GM18868 (cell line): ENCODE measurements at regions not wholly inside any gene's neighbourhood (a gene's known extent, or its start where the extent isn't known, plus 50 kb on each side); places are given as distances from the start of the nearest gene placed in this dataset.
"Not testable (repeated sequence)": the region's sequence is repeated elsewhere in the genome, so short reads cannot be mapped to it uniquely, and the experiment has no call there.

Experiments
- ATAC-seq: cut with Tn5 transposase; IDR thresholded peaks from one replicate; pipeline ENCODE4 v1.9.1; 2021; ENCODE audit warnings: mild to moderate bottlenecking, moderate library complexity; ENCODE audit not compliant: unreplicated experiment

DNA sequence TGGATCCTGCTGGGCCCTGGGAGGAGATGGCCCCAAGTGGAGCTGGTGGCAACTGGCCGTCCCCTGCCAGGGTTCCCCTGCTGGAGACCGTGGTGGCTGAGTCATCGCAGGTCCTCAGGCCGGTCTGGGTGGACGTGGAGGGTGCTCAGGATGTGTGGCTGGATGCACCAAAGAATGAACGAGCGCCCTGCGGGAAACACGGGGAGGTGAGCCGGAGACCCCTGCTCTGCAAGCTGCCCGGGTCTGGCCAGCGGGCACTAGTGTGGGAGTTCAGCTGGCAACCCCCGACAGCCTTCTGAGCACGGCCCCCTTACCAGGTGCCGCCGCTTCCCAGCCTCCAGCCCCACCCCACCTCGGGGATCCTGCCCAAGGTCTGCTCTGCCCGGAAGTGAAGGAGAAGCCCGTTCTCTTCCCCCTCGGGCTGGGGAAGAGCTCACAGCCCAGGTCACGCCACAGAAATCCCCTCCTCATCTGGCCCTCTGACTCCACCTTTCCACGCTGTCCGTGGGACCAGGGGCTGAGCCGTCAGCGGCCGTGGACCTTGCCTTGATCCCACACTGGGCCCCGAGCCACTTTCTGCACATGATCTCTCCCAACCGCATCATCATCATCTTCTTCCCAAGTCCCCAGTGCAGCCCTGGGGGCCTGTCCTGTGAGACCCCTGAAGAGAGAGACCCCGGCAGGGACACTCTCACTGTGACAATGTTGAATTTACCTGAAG, 165.5 kb downstream of the KIF26A start:
- ATAC-seq, result no peak

DNA sequence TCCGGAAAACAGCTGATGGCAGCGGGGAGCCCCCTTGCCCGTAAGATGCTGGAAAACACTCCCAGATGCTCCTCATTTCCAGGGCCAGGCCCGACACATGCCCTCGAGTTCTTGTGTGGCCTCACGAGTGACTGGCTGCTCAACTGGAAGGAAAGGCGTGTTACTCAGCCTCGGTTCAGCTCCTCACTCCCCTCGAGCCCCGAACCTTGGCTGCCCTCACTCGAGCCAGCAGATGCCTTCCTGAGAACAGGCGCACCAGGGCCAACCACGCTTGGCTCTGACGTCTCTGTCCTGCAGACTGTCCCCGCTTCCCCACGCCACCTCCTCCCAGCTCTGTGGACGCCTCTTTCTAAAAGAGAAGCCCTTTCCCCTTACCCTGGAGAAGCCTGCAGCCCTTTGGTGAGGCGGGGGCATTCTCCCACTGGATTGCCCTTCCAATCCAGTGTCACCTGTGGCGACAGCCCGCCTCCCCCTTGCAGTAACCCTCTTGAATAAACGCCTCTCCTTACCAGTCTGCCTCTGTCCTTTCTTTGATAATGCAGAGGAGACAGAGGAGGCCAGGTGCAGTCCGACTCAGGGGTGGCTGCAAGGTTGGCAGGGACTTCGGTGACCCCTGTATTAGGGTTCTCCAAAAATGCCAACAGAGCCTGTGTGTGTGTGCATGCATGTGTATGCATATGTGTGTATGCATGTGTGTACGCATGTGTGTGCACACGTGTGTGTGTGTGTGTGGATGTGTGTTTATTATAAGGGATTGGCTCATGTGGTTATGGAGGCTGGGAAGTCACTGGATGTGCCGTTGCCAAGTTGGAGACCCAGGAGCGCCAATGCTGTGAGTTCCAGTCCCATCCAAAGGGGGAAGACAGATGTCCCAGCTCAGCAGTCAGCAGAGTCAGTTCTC, 166.3 kb downstream of the KIF26A start:
- ATAC-seq, result no peak

DNA sequence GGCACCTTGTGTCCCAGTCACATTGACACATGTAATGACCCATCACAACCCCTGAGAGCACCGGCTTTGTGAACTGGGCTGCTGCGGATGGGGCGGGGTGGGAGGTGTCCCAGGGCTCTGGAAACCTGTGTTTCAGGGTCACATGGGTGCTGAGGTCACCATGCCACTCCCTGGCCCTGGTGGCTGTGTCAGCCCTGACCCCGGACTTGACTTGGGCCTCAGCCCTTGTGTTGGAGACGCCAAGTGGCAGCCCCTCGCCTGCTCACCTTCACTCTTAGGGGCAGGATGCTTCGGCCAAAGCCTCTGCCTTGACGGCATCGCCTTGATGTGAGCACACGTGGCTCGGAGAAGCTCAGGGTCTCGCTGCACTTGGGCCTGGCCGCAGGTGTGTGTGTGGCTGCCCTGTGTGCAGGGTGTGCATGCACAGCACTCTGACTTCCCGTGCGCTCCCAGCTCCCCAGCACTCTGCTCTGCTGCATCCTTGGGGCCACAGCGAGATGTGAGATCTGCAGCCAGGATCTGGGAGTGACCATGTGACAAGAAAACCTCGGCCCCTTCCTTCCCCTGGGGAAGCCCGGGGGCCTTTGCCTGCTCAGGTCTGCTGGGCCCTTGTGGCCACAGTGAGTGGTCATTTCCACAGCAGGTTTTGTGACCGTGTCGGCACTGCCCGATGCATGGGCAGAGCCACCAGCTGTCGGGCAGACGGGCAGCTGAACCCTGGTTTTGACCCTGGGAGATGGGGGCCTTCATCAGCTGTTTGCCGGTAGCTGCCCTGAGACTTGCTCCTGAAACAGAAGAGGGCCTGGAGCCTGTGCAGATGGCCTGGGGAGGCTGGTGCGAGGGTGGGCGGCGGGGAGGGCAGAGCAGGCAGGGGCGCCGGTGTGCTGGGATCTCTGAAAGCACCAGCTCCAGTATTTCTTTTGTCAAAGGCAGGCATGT, 167.4 kb downstream of the KIF26A start:
- ATAC-seq, result no peak

DNA sequence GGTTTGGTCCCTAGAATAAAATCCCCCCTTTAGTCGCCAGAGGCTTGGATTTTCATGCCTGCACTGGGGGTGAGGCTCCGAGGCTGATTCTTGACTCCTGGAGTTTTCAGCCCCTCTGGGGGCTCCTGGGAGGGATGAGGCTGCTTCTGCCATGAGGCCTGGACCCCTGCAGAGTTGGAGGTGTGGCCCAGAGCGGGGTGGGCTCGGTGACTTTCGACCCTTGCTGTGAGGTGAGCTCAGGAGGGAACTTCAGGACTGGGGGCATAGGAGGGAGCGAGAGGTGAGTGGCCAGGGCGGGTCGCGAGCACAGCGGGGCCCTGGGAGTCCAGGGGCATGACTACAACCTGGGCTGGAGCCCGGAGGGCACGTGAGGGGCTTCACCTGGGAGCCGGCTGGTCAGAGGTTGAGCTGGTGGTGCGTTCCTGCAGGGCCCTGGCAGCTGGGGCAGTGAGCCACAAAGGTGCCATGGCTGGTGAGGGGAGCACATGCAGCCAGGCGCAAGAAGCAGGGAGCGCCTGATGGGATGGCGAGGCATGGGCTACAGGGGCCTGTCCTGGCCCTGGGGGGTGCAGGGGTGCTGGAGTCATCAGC, 168.2 kb downstream of the KIF26A start:
- ATAC-seq, result no peak

DNA sequence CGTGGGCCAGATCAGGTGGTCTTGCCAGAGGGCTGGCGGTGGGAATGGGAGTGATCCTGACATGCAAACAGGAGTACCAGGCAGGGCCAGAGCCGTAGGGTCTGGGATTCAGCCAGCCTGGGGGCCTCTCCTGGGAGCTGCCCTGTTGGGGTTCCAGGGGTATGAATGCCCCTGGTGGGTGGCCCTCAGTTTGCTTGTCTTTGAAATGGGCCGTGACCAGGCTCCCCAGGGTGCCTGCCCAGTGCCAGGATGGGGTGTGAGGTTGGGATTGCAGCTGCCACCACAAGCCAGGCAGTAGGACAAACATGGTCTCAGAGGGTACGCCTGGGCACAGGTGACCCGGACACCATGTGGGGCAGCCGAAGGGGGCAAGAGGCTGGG, 168.8 kb downstream of the KIF26A start:
- no peak for ATAC-seq

DNA sequence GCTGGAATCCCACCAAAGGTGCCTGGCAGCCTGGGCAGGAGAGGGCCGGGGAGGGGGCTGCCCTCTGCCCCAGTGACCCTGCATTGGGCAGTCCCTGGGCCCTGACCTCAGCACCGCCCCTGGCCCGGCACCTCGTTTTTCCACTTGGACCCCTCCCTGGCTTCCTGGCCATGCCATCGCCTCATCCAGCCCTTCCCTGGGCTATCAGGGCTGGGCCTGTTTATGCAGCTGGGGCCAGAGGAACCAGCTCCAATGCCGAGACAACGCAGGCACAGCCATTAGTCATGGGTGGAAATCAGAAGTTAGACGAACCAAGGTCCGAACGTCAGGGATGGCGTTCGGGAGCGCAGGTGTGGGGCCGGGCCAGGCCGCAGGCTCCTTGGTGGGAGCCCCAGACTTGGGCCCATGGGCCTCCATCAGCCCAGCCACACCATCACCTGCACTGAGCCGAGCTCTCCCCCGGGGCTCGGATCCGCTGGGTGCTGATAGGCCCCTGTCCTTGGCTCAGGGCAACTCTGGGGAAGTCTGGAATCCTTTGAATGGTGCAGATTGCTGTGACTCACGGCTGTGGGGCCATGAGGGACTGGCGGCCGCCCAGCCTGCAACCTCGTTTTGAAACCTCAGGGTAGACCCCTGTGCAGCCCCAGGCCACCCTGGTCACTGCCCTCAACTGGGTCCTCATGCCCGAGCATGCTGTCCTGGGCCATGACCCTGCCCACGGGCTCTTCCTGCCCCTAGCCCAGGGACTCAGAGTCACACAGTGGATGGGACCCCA, 169.4 kb downstream of the KIF26A start:
- no peak for ATAC-seq

DNA sequence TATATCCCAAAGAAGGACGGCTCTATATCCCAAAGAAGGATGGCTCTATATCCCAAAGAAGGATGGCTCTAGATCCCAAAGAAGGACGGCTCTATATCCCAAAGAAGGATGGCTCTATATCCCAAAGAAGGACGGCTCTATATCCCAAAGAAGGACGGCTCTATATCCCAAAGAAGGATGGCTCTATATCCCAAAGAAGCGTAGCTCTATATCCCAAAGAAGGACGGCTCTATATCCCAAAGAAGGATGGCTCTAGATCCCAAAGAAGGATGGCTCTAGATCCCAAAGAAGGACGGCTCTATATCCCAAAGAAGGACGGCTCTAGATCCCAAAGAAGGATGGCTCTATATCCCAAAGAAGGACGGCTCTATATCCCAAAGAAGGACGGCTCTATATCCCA, 170.1 kb downstream of the KIF26A start:
- ATAC-seq, result not testable (repeated sequence)

DNA sequence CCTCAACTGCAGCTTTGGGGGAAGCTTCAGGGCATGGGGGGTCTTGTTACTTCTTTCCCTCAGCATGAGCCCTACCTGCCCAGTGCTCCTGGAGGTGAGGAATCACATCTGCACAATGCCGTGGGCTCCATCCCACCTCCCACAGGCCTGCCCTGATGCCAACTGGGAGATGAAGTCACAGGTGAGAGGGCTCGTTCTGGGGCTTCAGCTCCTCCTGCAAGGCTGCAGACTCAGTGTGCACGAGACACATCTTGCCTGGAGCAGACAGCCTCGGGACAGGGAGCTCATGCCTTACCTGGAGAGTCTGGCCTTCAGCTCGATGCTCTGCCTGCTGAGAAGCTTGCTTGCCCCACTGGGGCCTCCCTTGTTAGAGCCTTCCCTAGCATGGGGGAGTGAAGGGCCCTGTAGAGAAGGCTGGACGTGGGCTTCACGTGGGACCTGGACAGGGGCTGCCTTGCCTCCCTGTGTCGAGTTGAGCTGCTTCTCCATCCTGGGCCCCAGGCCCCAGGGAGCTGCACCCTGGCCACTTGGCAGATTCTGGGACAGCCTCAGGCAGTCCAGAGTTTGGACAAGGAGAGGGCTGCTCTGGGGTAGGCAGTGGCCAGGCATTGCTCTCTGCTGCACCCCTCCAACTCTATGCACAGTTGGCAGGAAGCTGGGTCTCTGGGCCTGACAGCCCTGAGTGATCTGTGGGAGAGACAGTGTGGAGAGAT, 171.4 kb downstream of the KIF26A start:
- no peak for ATAC-seq

DNA sequence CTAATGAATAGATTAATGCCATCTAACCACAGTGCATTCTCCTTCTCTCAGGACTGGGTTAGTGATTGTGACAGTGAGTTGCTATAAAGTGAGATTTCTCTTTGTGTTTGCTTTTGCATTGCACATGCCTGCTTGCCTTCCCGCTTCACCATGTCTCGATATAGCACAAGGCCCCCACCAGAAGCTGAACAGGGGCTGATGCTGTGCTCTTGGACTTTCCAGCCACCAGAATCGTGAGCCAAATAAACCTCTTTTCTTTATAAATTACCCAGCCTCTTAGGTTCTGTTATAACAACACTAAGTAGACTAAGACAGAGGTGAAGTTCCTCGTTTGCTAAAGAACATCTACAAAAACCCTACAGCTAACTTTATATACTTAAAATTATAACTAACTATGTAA, 173.0 kb downstream of the KIF26A start:
- no peak for ATAC-seq

DNA sequence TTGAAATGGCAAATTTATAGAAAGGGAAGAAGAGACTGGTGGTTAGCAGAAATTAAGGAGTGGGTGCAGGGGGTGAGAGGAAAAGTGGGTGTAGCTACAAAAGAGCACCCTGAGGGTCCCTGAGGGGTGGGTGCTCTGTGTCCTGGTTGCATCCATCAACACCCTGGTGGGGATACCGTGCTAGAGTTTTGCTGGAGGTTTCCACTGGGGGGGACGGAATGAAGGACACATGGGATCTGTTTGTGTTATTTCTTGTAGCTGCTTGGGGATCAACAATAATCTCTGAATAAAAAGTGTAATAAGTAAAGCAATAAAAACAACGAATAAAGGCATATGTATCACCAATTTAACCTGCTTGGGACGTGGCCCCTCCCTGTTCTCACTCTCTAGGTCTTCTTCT, 175.3 kb downstream of the KIF26A start:
- ATAC-seq, result no peak

DNA sequence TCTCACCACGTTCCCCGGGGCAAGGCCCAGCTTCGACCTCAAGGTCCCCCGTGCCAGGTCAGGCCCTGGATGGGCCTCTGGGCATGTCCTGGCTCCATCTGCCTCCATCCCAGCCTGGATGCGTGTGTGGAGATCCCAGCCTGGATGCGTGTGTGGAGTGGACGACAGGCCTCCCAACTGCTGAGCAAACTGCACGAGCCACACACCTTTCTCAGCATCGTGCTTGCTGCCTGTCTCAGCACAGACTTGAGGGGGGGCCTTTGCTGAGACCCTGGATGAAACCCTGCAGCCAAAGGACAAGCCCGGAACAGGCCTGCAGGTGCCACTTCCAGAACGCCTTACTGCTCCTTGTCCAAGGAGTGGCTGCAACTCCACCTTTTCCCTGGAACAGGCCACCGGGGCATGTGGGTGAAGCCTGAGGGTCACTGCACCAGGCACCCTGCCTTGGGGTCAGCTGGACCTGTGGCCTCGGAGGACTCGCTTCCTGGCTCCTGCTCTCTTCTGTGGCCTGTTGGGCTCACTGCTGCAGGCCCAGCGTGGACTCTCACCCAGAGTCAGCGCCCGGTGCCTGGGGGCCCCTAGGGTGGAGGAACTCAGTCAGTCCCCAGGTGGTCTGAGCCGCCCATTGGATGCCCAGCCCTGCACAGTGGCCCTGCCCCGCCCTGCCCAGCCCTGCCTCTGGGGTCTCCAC, 176.0 kb downstream of the KIF26A start:
- ATAC-seq, result no peak

DNA sequence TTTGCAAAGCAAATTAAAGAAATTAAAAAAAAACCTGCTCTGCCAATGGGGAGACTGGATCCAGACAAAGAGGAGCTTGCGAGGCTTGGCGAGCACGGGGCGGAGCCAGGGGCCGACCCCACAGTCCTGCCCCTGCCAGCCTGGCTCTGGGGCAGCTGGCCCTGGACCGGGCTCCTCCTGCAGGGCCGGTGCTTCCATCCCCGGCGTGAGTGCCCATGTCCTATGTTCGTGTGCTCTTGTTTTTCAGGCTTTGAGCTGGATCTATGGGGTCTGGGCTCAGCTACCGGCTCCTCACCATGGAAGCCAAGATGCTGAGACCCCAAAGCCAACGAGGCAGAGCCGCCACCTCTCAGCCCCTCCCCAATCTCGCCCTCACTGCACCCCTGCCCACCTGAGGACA, 176.8 kb downstream of the KIF26A start:
- no peak for ATAC-seq

DNA sequence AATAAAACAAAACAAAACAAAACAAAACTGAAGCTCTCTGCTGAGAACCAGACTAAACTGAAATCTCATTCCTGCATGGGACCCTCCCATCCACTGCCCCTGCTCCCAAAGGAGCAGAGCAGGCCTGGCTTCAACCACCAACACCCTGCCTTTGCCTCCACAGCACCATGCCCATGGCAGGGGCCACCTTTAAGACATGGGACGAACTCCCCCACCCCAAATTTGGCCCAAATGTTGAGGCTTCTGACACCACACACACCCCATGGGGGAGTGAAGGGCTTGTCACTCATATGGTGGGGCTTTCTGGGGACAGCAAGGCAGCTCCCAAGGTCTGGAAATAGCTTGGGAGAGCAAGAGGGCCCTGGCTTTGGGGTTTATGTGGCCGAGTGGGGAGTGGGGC, 177.2 kb downstream of the KIF26A start:
- no peak for ATAC-seq

DNA sequence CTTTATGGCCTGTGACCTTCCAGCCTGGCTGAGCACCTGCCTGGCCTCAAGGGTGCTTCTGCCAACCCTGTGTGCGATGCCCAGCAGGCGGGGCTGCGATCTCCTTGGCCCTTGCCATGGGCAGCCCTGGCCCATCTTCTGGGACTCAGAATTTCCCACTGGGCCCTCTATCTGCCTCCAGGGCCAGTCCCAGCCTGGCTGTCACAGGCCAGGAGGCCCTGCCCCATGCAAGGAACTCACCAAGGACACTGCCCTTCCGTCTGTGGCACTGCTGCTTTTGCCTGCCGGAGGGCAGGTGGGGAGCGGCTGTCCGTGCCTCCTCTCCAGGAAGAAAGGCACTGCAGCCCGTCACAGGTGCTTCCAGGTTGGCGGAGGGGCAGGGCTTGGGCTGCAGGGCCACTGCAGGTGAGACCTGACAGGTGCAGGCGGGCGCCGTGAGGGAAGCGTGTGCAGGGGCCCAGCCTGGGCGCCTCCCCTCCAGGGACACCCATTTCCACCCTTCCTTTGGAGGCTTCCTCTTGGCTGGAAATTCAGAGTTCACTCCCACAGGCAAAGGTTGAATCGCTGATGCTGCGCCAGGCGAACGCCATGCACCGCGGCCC, 177.8 kb downstream of the KIF26A start:
- no peak for ATAC-seq

DNA sequence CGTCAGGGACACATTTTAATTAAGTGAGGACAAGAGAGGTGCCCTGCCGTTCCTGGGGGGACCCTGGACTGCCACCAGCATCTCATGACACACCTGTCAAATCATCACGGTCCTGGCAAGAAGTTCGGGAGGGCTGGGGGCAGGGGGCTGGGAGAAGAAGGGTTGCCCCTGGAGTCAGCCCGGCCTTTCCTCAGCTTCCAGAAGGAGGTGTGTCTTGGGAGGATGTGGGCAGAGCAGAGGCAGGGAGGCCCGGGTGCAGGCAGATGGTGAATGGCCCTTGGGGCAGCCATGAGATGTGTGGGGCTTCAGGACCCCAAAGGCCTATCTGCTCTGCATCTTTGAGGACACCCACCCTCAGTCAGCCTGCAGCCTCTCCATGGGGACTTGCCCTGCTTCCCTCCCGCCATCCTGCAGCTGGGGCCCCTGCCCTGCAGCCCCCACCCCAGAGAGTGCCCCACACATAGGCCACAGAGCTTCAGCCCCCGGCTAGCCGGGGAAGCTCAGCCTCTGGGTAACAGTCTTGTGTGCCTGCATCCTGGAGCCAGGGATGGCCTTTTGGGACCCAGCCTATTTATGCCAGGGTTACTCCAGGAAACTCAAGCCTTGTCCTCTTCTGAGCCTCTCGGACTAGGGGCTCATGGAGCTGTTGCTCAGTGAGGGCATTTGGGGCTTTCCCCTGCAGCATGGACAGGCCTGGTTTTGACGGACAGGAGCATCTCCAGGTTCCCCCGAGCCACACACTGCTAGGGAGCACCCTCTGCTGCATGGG, 178.5 kb downstream of the KIF26A start:
- no peak for ATAC-seq

DNA sequence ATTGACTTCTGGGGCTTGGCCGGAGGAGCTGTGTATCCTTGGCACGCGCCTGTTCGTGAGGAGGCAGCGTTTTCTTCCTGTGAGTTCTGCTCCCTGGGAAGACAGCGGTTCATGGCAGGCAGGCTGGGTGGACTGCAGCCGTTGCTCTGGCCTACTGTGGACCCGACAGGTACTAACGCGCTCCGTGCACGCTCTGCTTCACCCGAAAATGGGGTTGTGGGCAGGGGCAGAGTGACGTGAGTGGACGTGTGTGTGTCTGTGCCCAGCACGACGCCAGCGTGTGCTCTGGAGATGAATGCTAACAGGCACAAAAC, 179.1 kb downstream of the KIF26A start:
- no peak for ATAC-seq

DNA sequence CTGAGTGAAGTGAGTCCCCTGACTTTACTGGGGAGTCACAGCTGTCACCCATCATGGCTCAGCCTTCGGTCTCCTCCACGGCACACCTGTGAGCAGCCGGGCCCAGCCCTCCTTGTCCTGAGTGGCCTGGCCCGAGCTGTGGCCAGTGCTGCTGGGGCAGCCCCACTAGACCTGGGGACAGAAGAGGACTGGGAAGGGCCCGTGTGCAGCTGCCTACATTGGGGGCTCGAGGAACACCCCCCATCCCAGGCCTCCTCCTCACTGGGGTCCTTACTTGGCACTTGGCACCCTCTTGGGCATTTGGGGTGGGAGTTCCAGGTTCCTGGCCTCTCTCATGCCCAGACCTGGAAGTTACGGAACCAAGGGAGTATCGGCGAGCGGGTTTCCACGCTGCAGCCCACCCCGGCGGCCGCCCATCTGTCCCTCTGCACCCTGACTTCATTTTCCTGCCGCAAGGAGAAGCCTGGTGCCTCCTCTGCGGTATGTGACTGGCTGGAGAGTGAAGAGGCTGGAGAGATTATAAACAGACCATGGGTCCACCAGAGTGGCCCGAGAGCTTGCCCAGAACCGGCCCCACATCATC, 179.7 kb downstream of the KIF26A start:
- ATAC-seq, result no peak
